NCI-H345 (cell line): ENCODE measurements at regions not wholly inside any gene's neighbourhood (a gene's known extent, or its start where the extent isn't known, plus 50 kb on each side); places are given as distances from the start of the nearest gene placed in this dataset.
"Not testable (repeated sequence)": the region's sequence is repeated elsewhere in the genome, so short reads cannot be mapped to it uniquely, and the experiment has no call there.

Experiments
- DNase-seq: peaks from one replicate; lab custom pipeline; 2025; lab: John Stamatoyannopoulos, UW

- DNase-seq = no peak
These were observed 150.6 kb upstream of the UBE2E3 start for GRCh38 chr2:180829836-180830235.

DNA sequence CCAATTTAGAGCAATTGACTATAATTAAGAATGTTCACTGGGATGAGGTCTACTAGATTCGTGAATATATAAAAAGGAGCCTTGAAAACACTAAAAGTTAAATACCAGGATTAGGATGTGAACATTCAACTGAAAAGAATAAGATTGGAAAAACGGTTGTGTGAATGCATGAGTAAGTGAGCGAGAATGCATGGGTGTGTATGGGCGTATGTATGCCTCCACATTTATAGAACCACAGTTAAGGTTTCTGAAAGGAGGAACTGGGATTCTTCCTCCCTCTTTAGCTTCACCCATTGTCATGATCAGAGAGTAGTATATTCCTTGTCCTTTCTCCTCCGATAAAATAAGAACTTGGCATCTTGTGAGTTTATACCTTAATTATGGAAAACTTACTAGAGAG is 151.1 kb upstream of the UBE2E3 start:
- no peak for DNase-seq

DNA sequence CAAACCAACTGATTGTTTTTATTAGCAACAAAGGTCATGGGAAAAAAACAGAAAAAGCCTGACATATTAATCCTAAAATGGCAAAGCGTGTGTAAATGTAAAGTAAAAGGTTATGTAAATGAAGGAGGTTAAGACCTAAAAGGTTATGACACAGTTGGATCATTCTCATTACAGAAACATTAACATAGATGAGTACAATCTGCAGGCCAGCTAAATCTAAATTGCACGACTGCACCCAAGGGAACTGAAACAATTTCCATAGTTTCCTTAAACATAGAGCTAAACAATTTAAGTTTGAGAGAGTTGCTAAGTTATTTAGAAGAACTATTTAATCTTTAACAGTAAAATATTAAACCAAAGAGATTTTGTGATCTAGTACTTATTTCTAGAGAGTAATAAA is 151.6 kb upstream of the UBE2E3 start:
- DNase-seq = no peak

DNA sequence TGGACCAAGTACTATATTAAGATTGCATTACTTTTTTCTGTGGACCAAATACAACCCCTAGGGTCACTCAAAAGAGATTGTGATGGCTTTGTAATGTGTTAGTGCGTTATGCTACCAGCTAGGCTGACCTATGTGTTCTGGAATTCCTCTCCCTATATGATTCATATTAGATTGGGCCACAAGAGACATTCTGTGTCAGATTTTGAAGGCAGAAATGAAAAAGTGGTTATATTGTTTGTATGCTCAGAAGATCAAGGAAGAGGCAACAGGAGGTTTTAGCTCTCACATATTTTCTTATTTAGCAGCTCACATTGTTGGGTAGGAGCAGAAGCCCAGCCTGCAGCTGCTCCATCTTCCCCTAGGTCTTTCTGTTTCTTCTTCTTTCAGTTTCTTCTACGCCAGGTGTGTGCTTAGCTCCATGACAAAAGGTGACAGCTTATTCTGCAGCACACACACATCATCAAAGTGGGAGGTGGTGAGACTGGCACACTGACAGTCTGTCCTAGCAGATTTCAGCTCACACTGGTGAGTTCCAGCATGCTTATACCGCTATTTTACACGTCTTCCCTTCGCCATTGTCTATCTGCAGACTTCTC is 156.8 kb upstream of the UBE2E3 start:
- no peak for DNase-seq

DNA sequence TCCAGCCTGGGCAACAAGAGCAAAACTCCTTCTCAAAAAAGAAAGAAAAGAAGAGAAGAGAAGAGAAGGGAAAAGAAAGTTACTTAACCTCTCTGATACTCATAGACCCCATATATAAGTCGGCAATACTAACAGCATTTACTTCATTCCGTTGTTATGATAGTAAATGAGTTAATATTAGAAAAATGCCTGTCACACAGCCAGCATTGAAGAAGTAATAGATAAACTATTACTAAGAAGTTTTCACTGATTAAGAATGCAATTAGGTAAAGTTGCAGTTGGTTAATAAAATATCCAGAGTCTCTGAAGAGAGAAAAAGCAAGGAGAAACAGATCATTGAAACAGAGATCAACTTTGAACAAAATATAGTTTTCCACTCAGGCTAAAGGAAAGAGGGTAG is 161.3 kb upstream of the UBE2E3 start:
- no peak for DNase-seq

- not testable (repeated sequence) for DNase-seq
These were observed 161.7 kb upstream of the UBE2E3 start for GRCh38 chr2:180818700-180819099.

- DNase-seq = no peak
These were observed 181.3 kb upstream of the UBE2E3 start for GRCh38 chr2:180799141-180799540.

DNA sequence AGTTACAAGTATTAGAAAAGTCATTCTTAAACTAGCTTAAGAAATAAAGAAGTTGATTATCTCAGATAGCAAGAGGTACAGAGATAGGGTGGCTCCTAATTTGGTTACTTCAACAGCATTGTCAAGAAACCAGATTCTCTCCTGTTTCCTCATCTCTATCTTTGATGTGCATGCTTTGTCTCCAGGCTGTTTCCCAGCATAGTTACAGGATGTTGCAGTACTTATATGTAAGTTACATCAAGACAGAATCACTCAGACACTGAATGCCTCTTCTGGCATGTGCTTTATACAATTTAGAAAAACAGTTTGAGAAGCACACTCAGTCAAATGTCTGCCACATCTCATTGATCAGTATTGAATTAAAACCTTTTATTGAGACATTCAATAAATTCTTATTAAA is 189.5 kb upstream of the UBE2E3 start:
- DNase-seq = no peak

GRCh38 chr2:180787330-180787729 is 193.1 kb upstream of the UBE2E3 start:
- no peak for DNase-seq

GRCh38 chr2:180781276-180781675 is 199.1 kb upstream of the UBE2E3 start:
- DNase-seq = no peak

DNA sequence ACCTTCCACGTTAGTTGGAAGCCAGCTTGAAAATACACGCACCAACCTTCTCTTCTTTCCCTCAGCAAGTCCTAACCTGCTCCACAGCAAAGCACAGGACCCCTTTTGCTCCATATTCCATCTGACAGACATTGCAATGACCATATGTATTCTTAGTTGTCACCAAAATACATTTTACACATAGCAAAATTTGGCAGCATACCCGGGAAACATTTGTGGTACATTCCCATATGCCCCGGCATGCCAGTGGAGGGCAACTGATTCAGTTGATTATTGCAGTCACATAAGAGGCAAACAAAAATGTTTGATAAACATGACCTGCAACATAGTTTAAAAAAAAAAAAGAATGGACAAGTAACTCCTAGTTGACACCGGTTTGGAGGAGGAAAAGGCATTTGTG is 202.1 kb upstream of the UBE2E3 start:
- DNase-seq = no peak

GRCh38 chr2:180776921-180777320 is 203.5 kb upstream of the UBE2E3 start:
- DNase-seq = no peak

GRCh38 chr2:180775711-180776110 is 204.7 kb upstream of the UBE2E3 start:
- no peak for DNase-seq

- not testable (repeated sequence) for DNase-seq
These were observed 215.1 kb upstream of the UBE2E3 start for GRCh38 chr2:180765316-180765715.

DNA sequence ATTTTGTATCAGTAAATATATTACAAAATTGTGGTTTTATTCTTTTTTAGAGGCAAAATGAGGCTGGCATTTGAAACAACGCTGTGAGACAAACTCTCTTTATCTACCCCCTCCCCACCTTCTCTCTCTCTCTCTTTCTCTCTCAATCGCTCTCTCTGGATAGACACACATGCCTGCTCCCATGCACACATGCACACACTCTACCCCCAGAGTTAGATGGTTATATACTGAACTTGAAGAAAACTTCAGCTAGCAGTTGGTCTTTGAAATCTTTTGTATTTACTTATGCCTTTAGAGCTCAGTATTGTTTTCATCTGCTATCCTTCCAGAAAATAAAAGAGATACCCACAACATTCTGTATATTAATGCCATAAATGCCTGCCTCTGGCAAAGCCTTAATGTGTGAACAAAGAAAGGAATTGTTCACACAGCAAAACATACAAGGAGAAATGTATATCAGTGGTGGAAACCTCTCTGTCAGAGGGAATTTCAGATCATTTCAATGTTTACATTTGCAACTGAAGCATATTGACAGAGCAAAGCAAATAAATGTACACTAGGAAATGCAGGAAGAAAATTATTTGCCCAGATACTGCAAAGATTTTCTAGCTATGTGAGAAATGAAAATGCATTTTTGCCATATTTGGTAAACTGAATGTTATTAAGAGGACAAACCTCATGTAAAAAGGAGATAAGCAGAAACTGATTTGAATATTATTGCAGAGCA is 217.0 kb upstream of the UBE2E3 start:
- peak; percentile 63 for DNase-seq

GRCh38 chr2:180761224-180761623 is 219.2 kb upstream of the UBE2E3 start:
- no peak for DNase-seq

GRCh38 chr2:180759631-180760030 is 220.8 kb upstream of the UBE2E3 start:
- no peak for DNase-seq

DNA sequence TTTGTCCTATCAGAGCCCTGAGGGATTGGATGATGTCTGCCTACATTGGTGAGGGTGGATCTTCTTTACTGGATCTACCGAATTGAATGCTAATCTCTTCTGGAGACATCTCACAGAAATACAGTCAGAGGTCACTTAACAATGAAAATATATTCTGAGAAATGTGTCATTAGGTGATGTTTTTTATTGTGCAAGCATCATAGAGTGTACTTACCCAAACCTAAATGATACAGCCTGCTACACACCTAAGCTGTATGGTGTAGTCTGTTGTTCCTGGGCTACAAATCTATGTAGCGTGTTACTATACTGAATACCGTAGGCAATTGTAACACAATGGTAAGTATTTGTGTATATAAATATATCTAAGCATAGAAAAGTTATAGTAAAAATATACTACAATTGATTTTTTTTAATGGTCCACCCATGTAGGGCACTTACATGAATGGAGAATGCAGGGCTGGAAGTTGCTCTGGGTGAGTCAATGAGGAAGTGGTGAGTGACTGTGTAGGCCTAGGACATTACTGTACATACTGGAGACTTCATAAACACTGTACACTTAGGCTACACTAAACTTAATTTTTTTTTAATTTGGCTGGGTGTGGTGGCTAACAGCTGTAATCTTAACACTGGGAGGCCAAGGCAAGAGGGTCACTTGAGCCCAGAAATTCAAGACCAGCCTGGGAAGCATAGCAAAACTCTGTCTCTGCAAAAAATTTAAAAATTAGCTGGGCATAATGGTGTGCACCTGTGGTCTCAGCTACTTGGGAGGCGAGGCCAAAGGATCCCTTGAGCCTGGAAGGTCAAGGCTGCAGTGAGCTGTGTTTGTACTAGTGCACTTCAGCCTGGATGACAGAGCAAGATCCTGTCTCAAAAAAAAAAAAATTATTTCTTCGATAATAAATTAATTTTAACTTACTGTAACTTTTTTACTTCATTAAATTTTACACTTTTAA is 226.3 kb upstream of the UBE2E3 start:
- no peak for DNase-seq

GRCh38 chr2:180751306-180751920 is 229.0 kb upstream of the UBE2E3 start:
- no peak for DNase-seq

- no peak for DNase-seq
These were observed 232.7 kb upstream of the UBE2E3 start for GRCh38 chr2:180747728-180748127.

DNA sequence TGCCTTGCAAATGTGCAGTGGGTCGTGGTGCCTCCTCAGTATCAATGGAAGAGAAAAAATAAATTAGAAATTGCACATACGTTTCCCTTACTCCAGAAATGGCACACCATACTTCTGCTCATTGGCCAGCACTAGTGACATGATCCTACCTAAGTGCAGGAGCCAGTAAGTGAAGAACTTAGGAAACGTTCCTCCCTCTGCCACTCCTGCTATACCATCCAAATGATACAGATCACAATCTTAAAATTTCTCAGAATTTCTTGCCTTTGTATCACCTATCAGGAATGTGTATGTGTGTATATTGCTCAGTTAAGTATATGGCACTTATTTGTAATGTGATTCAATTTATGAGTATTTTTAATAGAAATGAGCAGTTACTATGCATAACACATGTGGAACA is 237.0 kb upstream of the UBE2E3 start:
- no peak for DNase-seq

DNA sequence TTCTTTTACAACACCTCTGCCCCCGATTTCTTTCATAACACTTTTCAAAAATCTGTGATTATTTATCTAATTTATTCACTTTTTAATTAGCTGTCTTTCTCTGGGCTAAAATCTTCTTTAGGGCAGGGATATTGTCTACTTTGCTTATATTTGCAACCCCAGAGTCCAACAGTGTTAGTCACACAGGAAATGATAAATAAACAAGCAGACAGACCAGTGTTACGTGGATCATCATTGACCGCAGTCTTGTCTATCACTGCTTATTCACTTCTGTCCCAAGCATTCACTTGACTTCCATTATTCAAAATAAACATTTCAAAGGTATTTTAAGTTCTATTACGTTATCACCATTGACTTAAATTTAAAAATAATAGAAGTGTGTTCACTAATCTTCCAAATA is 237.6 kb upstream of the UBE2E3 start:
- no peak for DNase-seq
